Type B pancreatic cell (in vitro differentiated cells): ENCODE measurements at regions not wholly inside any gene's neighbourhood (a gene's known extent, or its start where the extent isn't known, plus 50 kb on each side); places are given as distances from the start of the nearest gene placed in this dataset.

Source experiments
- DNase-seq: peaks from one replicate; pipeline ENCODE4 v3.0.0; 2021; ENCODE audit warnings: mixed read lengths; ENCODE audit not compliant: unreplicated experiment; ENCODE audit errors: extremely low spot score
- H3K27ac Mint-ChIP-seq: 2 replicates; pipeline ENCODE4 v1.8.0; 2021; ENCODE audit warnings: mild to moderate bottlenecking, mixed read lengths
- H3K27me3 Mint-ChIP-seq: 2 replicates; pipeline ENCODE4 v1.8.0; 2021; ENCODE audit warnings: mixed read lengths
- H3K36me3 Mint-ChIP-seq: 2 replicates; pipeline ENCODE4 v1.8.0; 2021; ENCODE audit warnings: mixed read lengths
- H3K4me1 Mint-ChIP-seq: one replicate; pipeline ENCODE4 v1.8.0; 2021; ENCODE audit warnings: mixed read lengths; ENCODE audit not compliant: unreplicated experiment
- H3K4me3 Mint-ChIP-seq: 2 replicates; pipeline ENCODE4 v1.8.0; 2021; ENCODE audit warnings: mild to moderate bottlenecking, mixed read lengths
- H3K9me3 Mint-ChIP-seq: 2 replicates; pipeline ENCODE4 v1.8.0; 2021; ENCODE audit warnings: mixed read lengths
- CTCF ChIP-seq: fragments of 200-600 bp; sonication (generic); conservative IDR thresholded peaks from 2 replicates; pipeline ENCODE4 v1.5.0; 2021; ENCODE audit warnings: antibody characterized with exemption, mild to moderate bottlenecking

DNA sequence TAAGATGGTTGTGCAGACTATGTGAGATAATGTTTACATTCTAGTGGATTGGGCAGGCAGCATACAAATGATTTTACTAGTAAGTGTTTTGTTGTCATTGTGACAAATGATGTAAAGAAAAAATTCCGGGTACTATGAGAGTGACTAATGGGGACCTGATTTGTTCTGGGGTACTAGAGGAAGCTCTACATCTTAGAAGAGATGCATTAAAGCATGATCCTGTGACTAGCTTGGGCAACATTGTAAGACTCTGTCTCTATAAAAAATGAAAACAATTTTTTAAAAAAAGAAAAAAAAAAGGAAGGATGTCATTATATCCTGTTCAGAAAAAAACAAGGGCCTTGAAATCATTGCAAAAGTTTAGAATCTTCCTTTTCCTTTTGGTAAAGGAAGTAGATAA lies 58.1 kb upstream of the MYRIP start:
- no peaks in the 10 kb centered on the region for H3K4me1 Mint-ChIP-seq
- H3K27me3 Mint-ChIP-seq = peaks cover 4% of the 10 kb centered on the region

DNA sequence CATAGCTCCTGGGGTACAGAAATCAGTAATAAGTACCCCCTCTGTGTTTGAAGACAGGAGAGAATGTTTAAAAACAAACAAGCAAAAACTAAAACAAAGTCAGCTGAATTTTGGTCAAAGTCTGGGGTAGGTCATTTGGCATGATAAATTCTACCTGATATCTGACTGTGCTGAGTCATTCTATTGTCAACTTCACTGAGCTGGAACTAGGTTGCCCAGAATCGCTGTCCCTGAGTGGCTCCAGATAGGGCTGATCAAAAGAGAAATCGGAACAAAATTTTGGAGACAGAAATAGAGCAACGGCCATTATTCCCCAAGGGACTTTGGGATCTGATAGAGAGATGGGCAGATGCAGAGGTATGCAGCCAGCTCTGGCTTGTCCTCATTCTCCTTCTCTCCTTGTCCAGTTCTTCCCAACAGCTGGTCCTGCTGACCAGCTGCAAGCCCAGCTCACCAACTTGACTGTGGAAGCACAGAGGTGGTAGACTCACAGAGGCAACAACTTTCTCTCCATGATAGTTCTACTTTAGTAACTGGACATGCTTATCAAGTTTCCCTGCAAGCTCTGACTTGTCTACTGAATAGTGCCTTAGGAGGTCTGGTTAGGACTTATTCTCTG lies 57.3 kb upstream of the MYRIP start:
- H3K4me3 Mint-ChIP-seq = no peak overlapping the region
- H3K36me3 Mint-ChIP-seq = no peaks in the 10 kb centered on the region
- peaks cover 9% of the 10 kb centered on the region for H3K27me3 Mint-ChIP-seq
- H3K9me3 Mint-ChIP-seq = no peaks in the 10 kb centered on the region
- H3K4me1 Mint-ChIP-seq = no peaks in the 10 kb centered on the region
- no peak overlapping the region for H3K27ac Mint-ChIP-seq
- DNase-seq = no peak
- TF ChIP-seq CTCF = no peak

More for the DNA sequence above, 58.1 kb upstream of the MYRIP start:
- no peak for TF ChIP-seq CTCF
- Mint-ChIP-seq H3K4me3 (no peak overlapping the region), H3K36me3 (no peaks in the 10 kb centered on the region), H3K27ac (no peak overlapping the region), H3K9me3 (no peaks in the 10 kb centered on the region)
- DNase-seq = no peak

- Mint-ChIP-seq H3K9me3 (no peaks in the 10 kb centered on the region), H3K4me1 (no peaks in the 10 kb centered on the region), H3K4me3 (no peak overlapping the region), H3K36me3 (no peaks in the 10 kb centered on the region), H3K27me3 (peaks cover 9% of the 10 kb centered on the region), H3K27ac (no peak overlapping the region)
- DNase-seq = no peak
- TF ChIP-seq CTCF = no peak
Observed at GRCh38 chr3:39752751-39753150, 56.7 kb upstream of the MYRIP start.

GRCh38 chr3:39753391-39753790 lies 56.0 kb upstream of the MYRIP start:
- no peaks in the 10 kb centered on the region for H3K4me1 Mint-ChIP-seq
- H3K9me3 Mint-ChIP-seq = no peaks in the 10 kb centered on the region
- no peak overlapping the region for H3K4me3 Mint-ChIP-seq
- no peak for TF ChIP-seq CTCF
- H3K36me3 Mint-ChIP-seq = no peaks in the 10 kb centered on the region
- H3K27me3 Mint-ChIP-seq = peaks cover 9% of the 10 kb centered on the region
- no peak for DNase-seq
- H3K27ac Mint-ChIP-seq = no peak overlapping the region

- no peak for TF ChIP-seq CTCF
- Mint-ChIP-seq H3K4me1 (no peaks in the 10 kb centered on the region), H3K4me3 (no peak overlapping the region), H3K9me3 (no peaks in the 10 kb centered on the region), H3K27ac (no peak overlapping the region), H3K36me3 (no peaks in the 10 kb centered on the region), H3K27me3 (peaks cover 9% of the 10 kb centered on the region)
- DNase-seq = no peak
Observed at GRCh38 chr3:39754549-39754948, 54.9 kb upstream of the MYRIP start.

DNA sequence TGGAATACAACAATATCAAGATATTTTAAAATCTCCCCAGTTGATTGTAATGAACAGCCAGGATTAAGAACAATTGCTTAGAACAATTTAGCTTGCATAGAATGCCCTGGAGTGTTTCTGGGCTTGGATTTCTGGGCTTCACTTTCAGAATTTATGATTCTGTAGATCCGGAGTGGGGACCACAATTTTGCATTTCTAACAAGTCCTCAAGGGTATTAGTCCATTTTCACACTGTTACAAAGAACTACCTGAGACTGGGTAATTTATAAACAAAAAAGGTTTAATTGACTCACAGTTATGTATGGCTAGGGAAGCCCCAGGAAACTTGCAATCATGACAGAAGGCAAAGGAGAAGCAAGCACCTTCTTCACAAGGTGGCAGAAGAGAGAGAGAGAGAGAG lies 54.3 kb upstream of the MYRIP start:
- peaks cover 9% of the 10 kb centered on the region for H3K27me3 Mint-ChIP-seq
- no peaks in the 10 kb centered on the region for H3K4me1 Mint-ChIP-seq
- H3K4me3 Mint-ChIP-seq = no peak overlapping the region
- H3K36me3 Mint-ChIP-seq = no peaks in the 10 kb centered on the region
- H3K9me3 Mint-ChIP-seq = no peaks in the 10 kb centered on the region
- H3K27ac Mint-ChIP-seq = no peak overlapping the region
- DNase-seq = no peak
- TF ChIP-seq CTCF = no peak
